Mammary epithelial cell (primary cell): ENCODE measurements at regions not wholly inside any gene's neighbourhood (a gene's known extent, or its start where the extent isn't known, plus 50 kb on each side); places are given as distances from the start of the nearest gene placed in this dataset.

Experiments used
- EZH2 ChIP-seq: IDR thresholded peaks from 2 replicates; pipeline ENCODE4 v1.6.1; 2012; ENCODE audit warnings: low read length, inconsistent platforms, borderline replicate concordance
- TF ChIP-seq, protein P1 (sequence below), 2 donors: IDR thresholded peaks in 1 of 2; conservative IDR thresholded peaks in 1 of 2; 2 replicates each; pipeline ENCODE4 v1.5.1; 2011 to 2012; ENCODE audit warnings: inconsistent platforms in 2 of 2, low read length in 2 of 2, mild to moderate bottlenecking in 2 of 2, control low read depth in 1 of 2, low read depth in 1 of 2; ENCODE audit not compliant: insufficient read depth in 1 of 2; ENCODE audit errors: extremely low read depth in 1 of 2

DNA sequence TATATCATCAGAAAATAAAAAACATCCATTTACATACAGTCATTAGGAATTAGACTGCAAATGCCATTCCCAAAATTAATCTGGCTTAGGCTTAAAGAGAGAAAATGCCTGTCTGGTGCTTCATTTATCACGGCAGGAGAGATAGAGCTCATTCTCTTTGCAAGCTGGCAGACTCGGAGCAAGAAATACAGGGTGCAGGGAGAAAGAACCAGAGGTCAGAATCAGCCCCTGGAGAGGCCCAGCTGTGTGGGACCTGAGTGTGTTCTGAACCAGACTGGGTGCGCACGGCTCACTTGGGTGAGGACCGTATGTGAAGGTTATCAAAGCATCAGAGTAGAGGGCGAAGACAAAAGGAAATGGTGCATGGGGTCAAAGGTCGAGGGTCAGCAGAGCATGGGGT is 227.8 kb downstream of the ACKR3 start:
- no peak for TF ChIP-seq EZH2
- TF ChIP-seq, protein P1, sequence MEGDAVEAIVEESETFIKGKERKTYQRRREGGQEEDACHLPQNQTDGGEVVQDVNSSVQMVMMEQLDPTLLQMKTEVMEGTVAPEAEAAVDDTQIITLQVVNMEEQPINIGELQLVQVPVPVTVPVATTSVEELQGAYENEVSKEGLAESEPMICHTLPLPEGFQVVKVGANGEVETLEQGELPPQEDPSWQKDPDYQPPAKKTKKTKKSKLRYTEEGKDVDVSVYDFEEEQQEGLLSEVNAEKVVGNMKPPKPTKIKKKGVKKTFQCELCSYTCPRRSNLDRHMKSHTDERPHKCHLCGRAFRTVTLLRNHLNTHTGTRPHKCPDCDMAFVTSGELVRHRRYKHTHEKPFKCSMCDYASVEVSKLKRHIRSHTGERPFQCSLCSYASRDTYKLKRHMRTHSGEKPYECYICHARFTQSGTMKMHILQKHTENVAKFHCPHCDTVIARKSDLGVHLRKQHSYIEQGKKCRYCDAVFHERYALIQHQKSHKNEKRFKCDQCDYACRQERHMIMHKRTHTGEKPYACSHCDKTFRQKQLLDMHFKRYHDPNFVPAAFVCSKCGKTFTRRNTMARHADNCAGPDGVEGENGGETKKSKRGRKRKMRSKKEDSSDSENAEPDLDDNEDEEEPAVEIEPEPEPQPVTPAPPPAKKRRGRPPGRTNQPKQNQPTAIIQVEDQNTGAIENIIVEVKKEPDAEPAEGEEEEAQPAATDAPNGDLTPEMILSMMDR (conservative IDR thresholded peaks at IDR 0.05 in 1 of 2, IDR thresholded peaks at IDR 0.05 in 1 of 2; ENCODE audit: extremely low read depth in 1 of 2, insufficient read depth in 1 of 2, low read depth in 1 of 2, low read length in 2 of 2): no peak
